Prostate gland (tissue), 2 donors: ENCODE measurements at regions not wholly inside any gene's neighbourhood (a gene's known extent, or its start where the extent isn't known, plus 50 kb on each side); places are given as distances from the start of the nearest gene placed in this dataset.

Experiments
- DNase-seq: peaks from one replicate; pipeline ENCODE4 v3.0.0-alpha.2; 2019; ENCODE audit warnings: low spot score
- H3K27ac ChIP-seq, 2 donors: fragments of 200-600 bp; sonication (generic); 2 replicates each; pipeline ENCODE4 v1.5.1; 2017 to 2019
- H3K27me3 ChIP-seq: fragments of 200-600 bp; sonication (generic); replicated peaks from 2 replicates; pipeline ENCODE4 v1.5.1; 2019; ENCODE audit not compliant: insufficient read depth
- H3K36me3 ChIP-seq, 2 donors: fragments of 200-600 bp; sonication (generic); 1 replicate in 1 of 2; 2 replicates in 1 of 2; pipeline versions ENCODE4 v1.5.1 to v1.8.1; 2017 to 2019
- H3K4me1 ChIP-seq: fragments of 200-600 bp; sonication (generic); replicated peaks from 2 replicates; pipeline ENCODE4 v1.5.1; 2019
- H3K4me3 ChIP-seq, 2 donors: fragments of 200-600 bp; sonication (generic); 2 replicates each; pipeline ENCODE4 v1.5.1; 2017 to 2019
- H3K9me3 ChIP-seq: fragments of 200-600 bp; sonication (generic); 2 replicates; pipeline ENCODE4 v1.5.1; 2017
- POLR2A ChIP-seq: fragments of 450-650 bp; IDR thresholded peaks from one replicate; pipeline ENCODE4 v1.6.1; 2016; ENCODE audit warnings: antibody characterized with exemption, mild to moderate bottlenecking
- POLR2AphosphoS5 ChIP-seq: sonication (generic); formaldehyde crosslinking; IDR thresholded peaks from one replicate; pipeline ENCODE4 v1.6.1; 2017; ENCODE audit warnings: antibody characterized with exemption
- WGBS: methylation state at CpG from one replicate; pipeline ENCODE4 v1.1.5; 2018; 5-methylcytosine and 5-hydroxymethylcytosine counted together
- intact Hi-C: fragments of 100-400 bp; cut with DNase I; formaldehyde crosslinking; loops from one replicate; pipeline ENCODE4 v1.14.2; 2022
- TF ChIP-seq, protein P1 (sequence below), 4 experiments: fragments of 200-600 bp in 2 of 4; fragments of 450-650 bp in 2 of 4; sonication (generic) in 2 of 4; IDR thresholded peaks; 1 replicate in 3 of 4; 2 replicates in 1 of 4; pipeline ENCODE4 v1.5.1; 2016 to 2019; ENCODE audit warnings: antibody characterized with exemption in 4 of 4, mild to moderate bottlenecking in 2 of 4, moderate library complexity in 2 of 4

GRCh38 chr19:28399187-28399586 lies 813.8 kb downstream of the UQCRFS1 start:
- no peak for DNase-seq
- H3K27ac ChIP-seq, result no peak overlapping the region
- H3K4me1 ChIP-seq, result no peaks in the 10 kb centered on the region
- no peaks in the 10 kb centered on the region for H3K9me3 ChIP-seq
- WGBS, result 97% methylated on average over 1 of the region's 1 CpG
- H3K4me3 ChIP-seq, result no peak overlapping the region
- H3K27me3 ChIP-seq, result no peaks in the 10 kb centered on the region
- TF ChIP-seq POLR2AphosphoS5 (no peak), POLR2A (no peak)
- TF ChIP-seq, protein P1, sequence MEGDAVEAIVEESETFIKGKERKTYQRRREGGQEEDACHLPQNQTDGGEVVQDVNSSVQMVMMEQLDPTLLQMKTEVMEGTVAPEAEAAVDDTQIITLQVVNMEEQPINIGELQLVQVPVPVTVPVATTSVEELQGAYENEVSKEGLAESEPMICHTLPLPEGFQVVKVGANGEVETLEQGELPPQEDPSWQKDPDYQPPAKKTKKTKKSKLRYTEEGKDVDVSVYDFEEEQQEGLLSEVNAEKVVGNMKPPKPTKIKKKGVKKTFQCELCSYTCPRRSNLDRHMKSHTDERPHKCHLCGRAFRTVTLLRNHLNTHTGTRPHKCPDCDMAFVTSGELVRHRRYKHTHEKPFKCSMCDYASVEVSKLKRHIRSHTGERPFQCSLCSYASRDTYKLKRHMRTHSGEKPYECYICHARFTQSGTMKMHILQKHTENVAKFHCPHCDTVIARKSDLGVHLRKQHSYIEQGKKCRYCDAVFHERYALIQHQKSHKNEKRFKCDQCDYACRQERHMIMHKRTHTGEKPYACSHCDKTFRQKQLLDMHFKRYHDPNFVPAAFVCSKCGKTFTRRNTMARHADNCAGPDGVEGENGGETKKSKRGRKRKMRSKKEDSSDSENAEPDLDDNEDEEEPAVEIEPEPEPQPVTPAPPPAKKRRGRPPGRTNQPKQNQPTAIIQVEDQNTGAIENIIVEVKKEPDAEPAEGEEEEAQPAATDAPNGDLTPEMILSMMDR (IDR thresholded peaks at IDR 0.05), result no peak
- intact Hi-C loops, result no loop called here
- H3K36me3 ChIP-seq, result no peaks in the 10 kb centered on the region

- H3K4me3 ChIP-seq, result no peak overlapping the region
- H3K27me3 ChIP-seq, result no peaks in the 10 kb centered on the region
- no peaks in the 10 kb centered on the region for H3K36me3 ChIP-seq
- no peaks in the 10 kb centered on the region for H3K9me3 ChIP-seq
- intact Hi-C loops, result no loop called here
- no peak overlapping the region for H3K27ac ChIP-seq
- DNase-seq, result no peak
- TF ChIP-seq, protein P1 (IDR thresholded peaks at IDR 0.05), result no peak
- TF ChIP-seq POLR2AphosphoS5 (no peak), POLR2A (no peak)
- no peaks in the 10 kb centered on the region for H3K4me1 ChIP-seq
- 63% methylated on average over 5 of the region's 5 CpGs for WGBS
These were observed 815.2 kb downstream of the UQCRFS1 start for GRCh38 chr19:28397800-28398199.

DNA sequence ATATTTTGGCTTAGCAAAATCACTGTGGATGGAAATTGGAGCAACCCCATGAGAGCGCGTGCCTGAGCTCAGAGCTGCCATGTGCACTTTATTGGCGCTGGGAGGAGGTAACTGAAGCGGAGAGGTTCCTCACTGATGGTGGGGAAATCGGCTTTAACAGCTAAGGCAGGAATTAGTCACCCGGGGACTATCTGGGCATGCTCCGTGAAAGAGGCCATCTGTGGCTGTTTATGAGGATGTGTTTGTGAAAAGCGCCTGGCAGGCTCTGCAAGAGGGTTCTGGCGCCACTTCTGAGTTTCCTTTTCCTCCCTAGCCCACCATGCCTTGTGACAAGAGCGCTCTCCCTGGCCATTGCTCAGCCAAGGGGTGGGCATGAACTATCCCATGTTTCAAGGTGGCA lies 815.6 kb downstream of the UQCRFS1 start:
- DNase-seq, result no peak

DNA sequence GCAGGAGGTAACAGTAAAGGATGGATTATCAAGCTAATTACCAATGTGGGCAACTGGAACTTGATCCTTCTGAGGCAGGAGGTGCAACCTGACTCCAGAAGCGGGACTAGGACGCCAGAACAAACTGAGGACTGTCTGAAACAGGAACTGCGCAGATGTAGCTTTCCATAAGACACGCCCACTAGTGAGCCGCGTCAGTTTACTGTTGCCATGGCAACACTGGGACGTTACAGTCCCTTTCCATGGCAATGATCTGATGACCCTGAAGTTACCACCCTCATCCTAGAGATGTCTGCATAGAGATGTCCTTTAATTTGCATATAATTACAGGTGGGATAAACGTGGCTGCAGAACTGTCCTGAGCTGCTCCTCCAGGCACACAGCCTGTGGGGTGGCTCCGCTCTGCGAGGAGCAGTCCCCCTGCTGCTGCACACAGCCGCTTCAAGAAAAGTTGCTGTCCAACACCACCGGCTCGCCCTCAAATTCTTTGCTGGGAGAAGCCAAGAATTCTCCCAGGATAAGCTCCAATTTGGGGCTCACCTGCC lies 816.6 kb downstream of the UQCRFS1 start:
- DNase-seq, result no peak
- H3K27me3 ChIP-seq, result no peaks in the 10 kb centered on the region
- H3K4me3 ChIP-seq, result no peak overlapping the region
- no peaks in the 10 kb centered on the region for H3K9me3 ChIP-seq
- TF ChIP-seq, protein P1 (IDR thresholded peaks at IDR 0.05), result no peak
- no peak for TF ChIP-seq POLR2A
- TF ChIP-seq POLR2AphosphoS5, result no peak
- H3K4me1 ChIP-seq, result no peaks in the 10 kb centered on the region
- H3K36me3 ChIP-seq, result no peaks in the 10 kb centered on the region
- 36% methylated on average over 13 of the region's 13 CpGs for WGBS
- intact Hi-C loops, result no loop called here
- no peak overlapping the region for H3K27ac ChIP-seq

More for the DNA sequence above, 815.6 kb downstream of the UQCRFS1 start:
- no peaks in the 10 kb centered on the region for H3K36me3 ChIP-seq
- H3K4me3 ChIP-seq, result no peak overlapping the region
- no peak for TF ChIP-seq POLR2AphosphoS5
- TF ChIP-seq, protein P1 (IDR thresholded peaks at IDR 0.05), result no peak
- TF ChIP-seq POLR2A, result no peak
- no peak overlapping the region for H3K27ac ChIP-seq
- no peaks in the 10 kb centered on the region for H3K4me1 ChIP-seq
- intact Hi-C loops, result no loop called here
- no peaks in the 10 kb centered on the region for H3K9me3 ChIP-seq
- WGBS, result 55% methylated on average over 10 of the region's 10 CpGs
- no peaks in the 10 kb centered on the region for H3K27me3 ChIP-seq

DNA sequence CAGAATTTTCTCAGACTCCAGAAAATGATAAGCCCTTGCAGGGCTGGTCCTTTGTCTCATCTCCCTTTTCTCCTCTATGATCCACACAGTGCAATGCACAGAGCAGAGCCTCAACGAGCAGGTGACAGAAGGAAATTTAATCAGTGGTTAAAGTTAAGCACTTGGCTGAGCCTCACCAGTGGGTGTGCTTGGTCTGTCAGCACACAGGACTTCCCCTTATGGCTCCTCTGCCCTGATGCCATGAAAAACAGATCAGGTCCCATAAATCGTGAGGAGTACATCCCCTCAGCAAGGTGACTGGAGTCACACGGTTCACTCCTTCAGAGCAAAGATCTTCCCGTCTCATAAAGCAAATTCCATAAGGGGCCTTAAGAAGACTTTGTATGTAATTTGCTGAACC lies 818.2 kb downstream of the UQCRFS1 start:
- no peaks in the 10 kb centered on the region for H3K27me3 ChIP-seq
- H3K9me3 ChIP-seq, result no peaks in the 10 kb centered on the region
- 20% methylated on average over 4 of the region's 4 CpGs for WGBS
- no peaks in the 10 kb centered on the region for H3K4me1 ChIP-seq
- H3K27ac ChIP-seq, result no peak overlapping the region
- TF ChIP-seq POLR2A, result no peak
- TF ChIP-seq POLR2AphosphoS5, result no peak
- TF ChIP-seq, protein P1 (IDR thresholded peaks at IDR 0.05), result no peak
- intact Hi-C loops, result no loop called here
- no peaks in the 10 kb centered on the region for H3K36me3 ChIP-seq
- H3K4me3 ChIP-seq, result no peak overlapping the region
- no peak for DNase-seq
